ENCODE measurements at regions not wholly inside any gene's neighbourhood (a gene's known extent, or its start where the extent isn't known, plus 50 kb on each side); places are given as distances from the start of the nearest gene placed in this dataset.

- DNase-seq, result no peak
- Histone ChIP-seq H3K36me3 (ENCODE audit: low read depth, missing control alignments) (no peaks in the 10 kb centered on the region), H3K4me1 (no peaks in the 10 kb centered on the region), H3K9me3 (no peaks in the 10 kb centered on the region), H3K4me3 (no peak overlapping the region), H3K27ac (no peak overlapping the region), H3K27me3 (no peaks in the 10 kb centered on the region)
- WGBS, 2 donors, result 13 to 14% methylated on average over 1 of the region's 1 CpG
- intact Hi-C loops (cut with DNase I; ENCODE audit: low total_unique reads), result no loop called here
- no peak for TF ChIP-seq CTCF (IDR thresholded peaks at IDR 0.05)
- no peak for TF ChIP-seq POLR2A (IDR thresholded peaks at IDR 0.05)
Measured at GRCh38 chr2:177010861-177011260, 201.7 kb upstream of the HNRNPA3 start.

- Histone ChIP-seq H3K27me3 (no peaks in the 10 kb centered on the region), H3K9me3 (no peaks in the 10 kb centered on the region), H3K36me3 (ENCODE audit: low read depth, missing control alignments) (no peaks in the 10 kb centered on the region), H3K4me3 (no peak overlapping the region), H3K27ac (no peak overlapping the region), H3K4me1 (no peaks in the 10 kb centered on the region)
- intact Hi-C loops (cut with DNase I; ENCODE audit: low total_unique reads), result no loop called here
- no peak for TF ChIP-seq POLR2A (IDR thresholded peaks at IDR 0.05)
- TF ChIP-seq CTCF (IDR thresholded peaks at IDR 0.05), result no peak
- no peak for DNase-seq
Measured at GRCh38 chr2:177014946-177015345, 197.6 kb upstream of the HNRNPA3 start.

GRCh38 chr2:177015356-177015923 lies 197.2 kb upstream of the HNRNPA3 start:
- Histone ChIP-seq H3K4me3 (no peak overlapping the region), H3K4me1 (no peaks in the 10 kb centered on the region), H3K36me3 (ENCODE audit: low read depth, missing control alignments) (no peaks in the 10 kb centered on the region), H3K9me3 (no peaks in the 10 kb centered on the region), H3K27ac (no peak overlapping the region), H3K27me3 (no peaks in the 10 kb centered on the region)
- WGBS, 2 donors, result 80 to 88% methylated on average over 4 of the region's 4 CpGs
- intact Hi-C loops (cut with DNase I; ENCODE audit: low total_unique reads), result no loop called here
- DNase-seq, result no peak
- TF ChIP-seq CTCF (IDR thresholded peaks at IDR 0.05), result no peak

- no peaks in the 10 kb centered on the region for H3K27me3 ChIP-seq
- no peak for TF ChIP-seq CTCF (IDR thresholded peaks at IDR 0.05)
- no peak for TF ChIP-seq POLR2A (IDR thresholded peaks at IDR 0.05)
- intact Hi-C loops (cut with DNase I; ENCODE audit: low total_unique reads), result no loop called here
- no peaks in the 10 kb centered on the region for H3K9me3 ChIP-seq
- no peak for DNase-seq
- H3K27ac ChIP-seq, result no peak overlapping the region
- H3K4me1 ChIP-seq, result no peaks in the 10 kb centered on the region
- no peaks in the 10 kb centered on the region for H3K36me3 ChIP-seq (ENCODE audit: low read depth, missing control alignments)
- WGBS, 2 donors, result 63 to 69% methylated on average over 5 of the region's 5 CpGs
- no peak overlapping the region for H3K4me3 ChIP-seq
Measured at GRCh38 chr2:177020524-177021119, 192.0 kb upstream of the HNRNPA3 start.

GRCh38 chr2:177021706-177022343 lies 190.8 kb upstream of the HNRNPA3 start:
- no peak for DNase-seq
- TF ChIP-seq CTCF (IDR thresholded peaks at IDR 0.05), result no peak
- Histone ChIP-seq H3K4me3 (no peak overlapping the region), H3K9me3 (no peaks in the 10 kb centered on the region), H3K4me1 (no peaks in the 10 kb centered on the region), H3K27ac (no peak overlapping the region), H3K36me3 (ENCODE audit: low read depth, missing control alignments) (no peaks in the 10 kb centered on the region), H3K27me3 (no peaks in the 10 kb centered on the region)
- WGBS, 2 donors, result 78 to 83% methylated on average over 7 of the region's 7 CpGs
- intact Hi-C loops (cut with DNase I; ENCODE audit: low total_unique reads), result no loop called here
